NCI-H69 (cell line): ENCODE measurements at regions not wholly inside any gene's neighbourhood (a gene's known extent, or its start where the extent isn't known, plus 50 kb on each side); places are given as distances from the start of the nearest gene placed in this dataset.
"Not testable (repeated sequence)": the region's sequence is repeated elsewhere in the genome, so short reads cannot be mapped to it uniquely, and the experiment has no call there.

Source experiments
- DNase-seq: peaks from one replicate; lab custom pipeline; 2025; lab: John Stamatoyannopoulos, UW

DNA sequence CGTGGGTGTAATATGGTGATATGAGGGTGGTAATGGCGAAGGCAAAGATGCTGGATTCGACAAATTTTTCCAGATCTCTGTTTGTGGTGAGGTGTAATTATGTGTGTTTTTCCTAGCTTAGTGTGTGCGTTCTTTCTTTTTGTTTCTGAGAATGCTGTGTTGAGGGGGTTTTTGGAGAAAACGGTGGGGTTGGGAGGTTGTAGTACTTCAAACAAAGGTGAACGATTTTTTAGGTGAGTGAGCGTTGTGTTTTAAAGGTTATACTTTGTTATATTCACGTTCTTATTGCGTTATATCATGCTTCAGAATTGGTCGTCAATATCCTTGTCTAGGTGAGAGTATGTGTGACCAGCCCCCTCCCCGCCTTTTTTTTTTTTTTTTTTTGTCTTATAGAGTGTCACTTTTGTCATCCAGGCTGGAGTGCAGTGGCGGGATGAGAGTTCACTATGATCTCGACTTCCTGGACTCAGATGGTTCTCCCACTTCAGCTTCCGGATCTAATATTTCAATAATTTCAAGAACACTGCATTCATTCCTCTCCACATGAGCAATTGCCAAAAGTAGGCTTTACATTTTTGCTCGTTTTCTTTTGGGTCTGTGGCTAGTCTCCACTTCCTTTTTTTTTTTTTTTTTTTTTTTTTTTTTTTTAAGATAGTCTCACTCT lies 82.2 kb upstream of the RNU2-1 start:
- no peak for DNase-seq

DNA sequence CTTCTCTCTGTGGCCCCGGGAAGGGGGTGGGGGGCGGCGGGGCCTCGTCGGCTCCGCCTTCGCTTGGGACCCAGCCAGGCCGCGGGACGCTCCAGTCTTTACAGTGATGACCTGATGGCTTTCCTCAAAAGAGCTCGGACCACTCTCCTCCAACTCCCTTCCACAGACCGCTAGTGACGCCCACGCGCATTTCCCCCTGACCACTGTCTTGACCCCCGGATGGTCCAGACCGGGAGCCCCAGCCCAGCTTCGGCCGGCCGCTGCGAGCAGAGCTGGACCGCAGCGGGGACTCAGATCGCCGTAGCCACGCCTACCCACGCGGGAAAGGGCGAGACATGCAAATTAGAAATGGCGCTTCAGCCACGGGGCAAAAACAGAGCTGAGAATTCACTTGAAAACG lies 81.6 kb upstream of the RNU2-1 start:
- DNase-seq = no peak

DNA sequence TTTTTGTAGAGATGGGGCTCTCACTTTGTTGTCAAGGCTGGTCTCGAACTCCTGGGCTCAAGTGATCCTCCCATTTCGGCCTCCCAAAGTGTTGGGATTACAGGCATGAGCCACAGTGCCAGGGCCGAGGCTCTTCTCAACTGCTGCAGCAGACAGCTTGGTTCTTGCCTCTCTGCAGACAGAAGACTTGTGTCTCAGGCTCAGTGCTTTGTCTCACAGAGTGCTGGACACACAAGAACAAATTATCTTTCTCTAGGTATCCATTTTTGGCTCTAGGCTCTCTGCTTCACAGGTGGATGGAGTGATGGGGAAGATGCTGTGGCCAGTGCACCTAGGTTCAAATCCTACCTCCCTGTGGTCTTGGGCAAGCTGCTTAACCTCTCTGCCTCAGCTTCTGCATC lies 80.8 kb upstream of the RNU2-1 start:
- no peak for DNase-seq

DNA sequence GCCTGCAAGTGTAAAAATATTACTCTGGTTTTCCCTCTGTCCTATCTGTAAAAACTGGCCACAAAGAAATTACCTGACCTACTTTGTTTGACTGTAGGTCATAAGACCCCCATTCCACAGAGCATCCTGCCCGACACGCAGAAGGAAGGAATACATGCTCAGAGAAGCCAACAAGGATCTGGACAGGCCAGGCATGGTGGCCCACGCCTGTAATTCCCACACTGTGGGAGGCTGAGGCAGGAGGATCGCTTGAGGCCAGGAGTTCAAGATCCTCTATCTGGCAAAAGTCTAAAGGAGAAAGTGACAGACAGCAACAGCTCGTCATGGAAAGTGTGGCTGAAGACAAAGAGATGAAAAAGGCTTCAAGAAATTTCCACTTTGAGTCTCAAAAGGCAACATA lies 78.2 kb upstream of the RNU2-1 start:
- no peak for DNase-seq

DNA sequence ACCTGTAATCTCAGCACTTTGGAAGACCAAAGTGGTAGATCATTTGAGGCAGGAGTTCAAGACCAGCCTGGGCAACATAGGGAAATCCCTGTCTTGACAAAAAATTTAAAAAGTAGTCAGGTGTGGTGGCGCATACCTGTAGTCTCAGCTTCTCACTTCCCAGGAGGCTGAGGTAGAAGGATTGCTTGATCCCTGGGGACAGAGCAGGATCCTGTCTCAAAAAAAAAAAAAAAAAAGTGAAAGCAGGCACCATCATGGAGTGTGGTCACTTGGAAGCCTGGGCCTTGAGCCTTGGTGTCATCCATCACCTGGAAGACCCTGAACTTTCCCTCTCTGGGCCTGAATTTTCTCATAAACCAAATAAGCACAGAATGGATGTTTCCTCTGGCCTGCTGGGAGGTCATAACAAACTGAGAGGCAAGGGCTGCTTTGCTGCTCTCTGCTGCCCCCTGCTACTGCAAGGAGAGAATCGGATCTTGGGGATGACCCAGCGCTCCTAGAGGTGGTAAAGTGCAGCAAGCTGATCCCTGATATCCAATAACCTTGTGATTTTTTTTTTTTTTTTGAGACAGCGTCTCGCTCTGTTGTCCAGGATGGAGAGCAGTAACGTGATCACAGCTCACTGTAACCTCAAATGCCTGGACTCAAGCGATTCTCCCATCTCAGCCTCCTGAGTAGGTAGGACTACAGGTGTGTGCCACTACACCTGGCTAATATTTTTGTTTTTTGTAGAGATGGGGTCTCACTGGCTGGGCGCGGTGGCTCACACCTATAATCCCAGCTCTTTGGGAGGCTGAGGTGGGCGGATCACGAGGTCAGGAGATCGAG lies 75.9 kb upstream of the RNU2-1 start:
- DNase-seq = no peak

DNA sequence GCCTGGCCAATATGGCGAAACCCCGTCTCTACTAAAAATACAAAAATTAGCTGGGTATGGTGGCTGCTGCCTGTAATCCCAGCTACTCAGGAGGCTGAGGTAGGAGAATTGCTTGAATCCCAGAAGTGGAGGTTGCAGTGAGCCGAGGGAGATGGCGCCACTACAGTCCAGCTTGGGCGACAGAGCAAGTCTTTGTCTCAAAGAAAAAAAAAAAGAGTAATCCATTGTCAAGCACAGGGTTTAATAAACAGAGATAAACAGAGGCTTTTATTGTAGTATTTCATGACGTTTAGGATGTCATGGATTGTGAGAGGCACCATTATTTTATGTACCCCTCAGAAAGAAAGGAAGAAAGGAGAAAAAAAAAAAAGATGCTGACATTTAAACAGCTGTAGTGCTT lies 75.2 kb upstream of the RNU2-1 start:
- no peak for DNase-seq

DNA sequence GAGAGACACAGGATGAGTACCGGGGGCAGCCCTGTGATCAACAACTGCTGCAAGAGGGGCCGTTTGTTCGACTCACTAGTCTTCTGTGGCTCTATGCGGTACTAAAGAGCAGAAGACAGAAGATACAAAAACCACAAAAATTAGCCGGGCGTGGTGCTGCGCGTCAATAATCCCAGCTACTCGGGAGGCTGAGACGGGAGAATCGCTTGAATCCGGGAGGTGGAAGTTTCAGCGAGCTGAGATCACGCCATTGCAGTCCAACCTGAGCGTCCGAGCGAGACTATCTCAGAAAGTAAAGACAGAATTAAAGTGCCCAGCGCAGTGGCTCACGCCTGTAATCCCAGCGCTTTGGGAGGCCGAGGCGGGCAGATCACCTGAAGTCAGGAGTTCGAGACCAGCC lies 71.0 kb upstream of the RNU2-1 start:
- not testable (repeated sequence) for DNase-seq

DNA sequence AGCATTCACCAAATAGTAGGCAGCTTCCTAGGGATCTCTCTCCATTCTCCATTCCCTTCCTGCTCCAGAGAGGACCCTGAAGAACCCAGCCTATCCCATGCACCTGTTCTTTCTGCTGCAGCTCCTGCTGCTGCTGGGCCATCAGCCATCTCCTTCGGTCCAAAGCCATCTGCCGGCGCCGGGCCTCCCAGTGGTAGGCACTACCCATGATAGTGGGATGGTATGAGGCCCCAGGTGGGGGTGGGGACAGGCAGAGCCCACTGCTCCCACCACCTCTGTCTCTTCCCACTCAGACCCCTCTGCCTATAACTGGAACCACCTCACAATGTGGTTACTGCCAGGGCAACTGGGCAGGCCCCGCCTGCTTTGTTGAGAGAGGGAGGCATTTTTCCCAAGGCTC lies 69.3 kb upstream of the RNU2-1 start:
- DNase-seq = not testable (repeated sequence)

DNA sequence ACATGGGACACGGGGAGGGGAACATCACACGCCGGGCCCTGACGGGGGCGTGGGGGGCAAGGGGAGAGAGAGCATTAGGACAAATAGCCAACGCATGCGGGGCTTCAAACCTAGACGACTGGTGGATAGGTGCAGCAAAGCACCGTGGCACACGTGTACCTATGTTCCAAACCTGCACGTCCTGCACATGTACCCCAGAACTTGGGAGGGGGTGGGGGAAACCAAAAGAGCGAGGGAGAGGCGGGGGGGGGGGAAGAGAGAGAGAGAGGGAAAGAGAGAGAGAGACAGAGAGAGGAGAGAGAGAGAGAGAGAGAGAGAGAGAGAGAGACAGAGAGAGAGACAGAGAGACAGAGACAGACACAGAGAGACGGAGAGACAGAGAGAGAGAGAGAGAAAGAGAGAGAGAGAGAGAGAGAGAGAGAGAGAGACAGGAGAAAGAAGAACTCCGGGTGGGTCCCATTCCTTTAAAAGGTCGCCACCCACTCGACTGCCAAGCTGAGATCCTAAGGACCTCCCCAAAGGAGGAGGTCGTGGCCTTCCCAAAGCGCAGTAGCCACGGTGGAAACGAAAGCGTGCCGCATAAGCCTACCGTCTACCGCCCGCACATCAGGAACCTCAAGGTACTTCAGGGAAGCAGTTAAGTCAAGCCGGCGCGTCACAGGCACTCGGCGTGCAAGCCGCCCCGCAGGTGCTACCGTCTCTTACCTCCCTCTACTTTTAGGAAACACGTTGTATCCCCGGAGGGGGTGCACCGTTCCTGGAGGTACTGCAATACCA lies 65.7 kb upstream of the RNU2-1 start:
- not testable (repeated sequence) for DNase-seq

DNA sequence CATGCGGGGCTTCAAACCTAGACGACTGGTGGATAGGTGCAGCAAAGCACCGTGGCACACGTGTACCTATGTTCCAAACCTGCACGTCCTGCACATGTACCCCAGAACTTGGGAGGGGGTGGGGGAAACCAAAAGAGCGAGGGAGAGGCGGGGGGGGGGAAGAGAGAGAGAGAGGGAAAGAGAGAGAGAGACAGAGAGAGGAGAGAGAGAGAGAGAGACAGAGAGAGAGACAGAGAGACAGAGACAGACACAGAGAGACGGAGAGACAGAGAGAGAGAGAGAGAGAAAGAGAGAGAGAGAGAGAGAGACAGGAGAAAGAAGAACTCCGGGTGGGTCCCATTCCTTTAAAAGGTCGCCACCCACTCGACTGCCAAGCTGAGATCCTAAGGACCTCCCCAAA lies 55.9 kb upstream of the RNU2-1 start:
- DNase-seq = not testable (repeated sequence)

DNA sequence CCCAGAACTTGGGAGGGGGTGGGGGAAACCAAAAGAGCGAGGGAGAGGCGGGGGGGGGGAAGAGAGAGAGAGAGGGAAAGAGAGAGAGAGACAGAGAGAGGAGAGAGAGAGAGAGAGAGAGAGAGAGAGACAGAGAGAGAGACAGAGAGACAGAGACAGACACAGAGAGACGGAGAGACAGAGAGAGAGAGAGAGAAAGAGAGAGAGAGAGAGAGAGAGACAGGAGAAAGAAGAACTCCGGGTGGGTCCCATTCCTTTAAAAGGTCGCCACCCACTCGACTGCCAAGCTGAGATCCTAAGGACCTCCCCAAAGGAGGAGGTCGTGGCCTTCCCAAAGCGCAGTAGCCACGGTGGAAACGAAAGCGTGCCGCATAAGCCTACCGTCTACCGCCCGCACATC lies 49.8 kb upstream of the RNU2-1 start:
- not testable (repeated sequence) for DNase-seq
